Posterior cingulate gyrus (tissue), 11 donors: ENCODE measurements at regions not wholly inside any gene's neighbourhood (a gene's known extent, or its start where the extent isn't known, plus 50 kb on each side); places are given as distances from the start of the nearest gene placed in this dataset.
A peak's percentile ranks its signal among the peaks of the same experiment; 100 is the strongest.

Experiments
- DNase-seq, 10 donors: peaks; one replicate each; pipeline versions ENCODE4 v3.0.0 to v3.0.0-alpha.2; 2020 to 2021; ENCODE audit warnings: mixed read lengths in 3 of 10
- intact Hi-C: fragments of 100-400 bp; cut with DNase I; formaldehyde crosslinking; loops from one replicate; pipeline ENCODE4 v1.15.1; 2023

DNA sequence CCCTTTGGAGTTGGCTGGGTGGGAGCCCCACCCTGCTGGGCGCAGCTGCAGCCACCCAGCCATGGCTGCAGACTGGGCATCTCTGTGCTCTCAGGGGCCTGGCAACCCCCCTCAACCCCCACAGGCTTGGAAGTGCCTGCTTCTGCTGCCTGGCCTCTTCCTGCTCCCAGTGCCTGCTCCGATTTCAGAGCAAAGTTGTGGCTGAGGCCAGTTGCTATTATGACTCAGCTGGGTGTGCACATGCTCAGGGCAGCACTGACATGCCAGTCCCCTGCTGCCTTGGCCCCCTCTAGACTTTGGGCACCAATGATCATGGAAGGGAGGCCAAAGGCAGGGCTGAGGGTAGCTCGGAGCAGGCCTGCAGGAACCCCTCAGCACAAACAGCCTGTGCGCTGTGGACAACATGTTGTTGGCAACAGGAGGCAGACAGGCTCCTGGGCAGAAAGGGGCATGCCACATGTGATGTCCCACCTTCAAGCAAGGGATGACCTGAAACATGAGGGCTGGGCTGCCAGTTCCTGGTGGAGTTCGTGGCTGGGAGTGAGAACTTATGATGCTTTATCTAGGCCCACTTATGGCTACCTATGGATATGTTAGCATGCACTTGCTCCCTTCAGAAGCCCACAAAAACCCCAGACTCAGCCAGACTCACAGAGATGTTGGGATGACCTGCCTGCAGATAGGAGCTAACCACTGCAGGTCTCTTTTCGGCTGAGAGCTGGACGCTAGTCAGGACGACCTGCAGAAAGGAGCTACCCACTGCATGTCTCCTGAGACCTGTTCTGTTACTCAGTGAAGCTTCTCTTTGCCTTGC lies 96.4 kb upstream of the AMOTL1 start:
- DNase-seq: no peak
- intact Hi-C loops: no loop called here

GRCh38 chr11:94672636-94673035 lies 95.5 kb upstream of the AMOTL1 start:
- intact Hi-C loops: no loop called here
- peak in 2 of 10 donors; percentile 6 to 81 for DNase-seq

- intact Hi-C loops: no loop called here
- DNase-seq: no peak
These were observed 94.8 kb upstream of the AMOTL1 start for GRCh38 chr11:94673386-94673785.

DNA sequence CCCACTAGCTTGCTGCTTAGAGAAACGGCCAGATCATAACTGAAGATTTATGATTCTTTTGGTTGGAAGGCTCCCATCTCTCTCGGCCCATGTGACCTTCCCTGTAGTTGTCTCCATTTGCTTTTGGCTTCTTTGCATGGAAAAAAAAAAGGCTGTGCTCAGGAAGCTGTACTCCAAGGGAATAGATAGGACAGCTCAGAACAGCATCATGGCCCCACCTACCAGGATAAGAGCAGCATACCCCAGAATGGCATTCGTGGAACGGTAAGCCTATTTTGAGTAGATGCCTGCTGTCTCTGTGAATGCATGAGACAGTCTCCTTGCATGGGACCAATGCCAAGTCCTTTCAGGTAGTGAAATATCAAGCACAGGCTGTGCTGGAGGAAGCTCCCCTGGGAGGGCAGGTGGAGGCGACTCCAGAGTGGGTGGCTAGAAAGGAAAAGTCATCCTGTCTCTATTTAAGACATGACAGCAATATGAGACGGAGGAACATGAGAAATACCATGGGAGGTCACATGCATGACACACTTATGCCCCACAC lies 94.1 kb upstream of the AMOTL1 start:
- no peak for DNase-seq
- intact Hi-C loops: no loop called here

DNA sequence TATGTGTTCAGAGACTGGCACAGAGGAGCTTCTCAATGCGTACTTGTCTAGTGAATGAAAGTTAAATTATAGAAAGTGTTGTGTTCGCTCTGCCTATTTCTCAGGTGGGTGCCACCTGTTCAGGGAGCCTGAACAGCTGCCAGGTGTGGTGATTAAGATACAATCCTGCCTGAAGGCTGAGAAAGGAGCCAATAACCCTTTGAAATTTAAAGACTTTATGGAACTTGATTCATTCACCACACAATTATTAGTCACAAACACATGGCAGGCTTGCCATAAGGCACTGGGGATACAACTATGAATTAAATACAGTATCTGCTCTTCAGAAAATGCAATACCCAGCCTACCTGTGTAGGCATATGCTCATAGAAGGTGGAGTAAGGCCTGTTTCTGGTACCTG lies 92.9 kb upstream of the AMOTL1 start:
- intact Hi-C loops: no loop called here
- DNase-seq: no peak

GRCh38 chr11:94675813-94676212 lies 92.3 kb upstream of the AMOTL1 start:
- intact Hi-C loops: no loop called here
- no peak for DNase-seq

DNA sequence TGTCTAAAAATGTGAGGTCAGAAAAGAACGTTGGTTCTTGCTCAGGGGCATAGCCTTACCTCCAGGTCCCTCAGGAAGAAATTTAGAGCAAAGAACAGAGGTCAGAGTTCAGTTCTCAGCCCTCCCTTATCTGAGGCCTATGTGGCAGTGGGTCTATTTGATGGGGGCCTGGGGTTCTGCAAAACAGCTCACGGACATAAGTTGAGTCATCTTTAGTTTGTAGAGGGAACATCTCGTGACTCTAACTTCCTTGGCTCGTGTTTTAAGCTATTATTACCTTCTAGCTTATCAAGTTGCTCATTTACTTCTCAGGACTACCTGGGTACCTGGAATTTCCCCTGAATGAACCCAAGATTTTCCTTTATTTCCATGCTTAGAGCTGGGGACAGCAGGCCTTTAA lies 91.3 kb upstream of the AMOTL1 start:
- intact Hi-C loops: no loop called here
- no peak for DNase-seq

DNA sequence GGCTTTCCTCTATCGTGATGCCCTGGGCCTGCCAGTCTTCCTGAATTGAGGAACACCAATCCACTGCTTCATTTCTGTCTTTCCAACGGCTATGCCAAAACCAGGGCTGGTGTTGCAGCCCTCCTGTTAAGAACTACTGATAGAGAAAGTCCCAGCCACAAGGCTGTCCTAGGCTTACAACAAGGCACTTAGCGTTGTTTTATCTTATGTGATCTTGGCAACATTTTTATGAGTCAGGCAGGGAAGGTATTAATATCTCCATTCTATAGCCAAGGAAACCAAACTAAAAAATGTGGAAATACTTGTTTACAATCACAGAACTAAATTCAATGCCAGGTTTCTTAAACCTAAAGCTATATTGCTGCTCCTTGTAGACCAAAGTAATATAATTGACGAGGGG lies 89.9 kb upstream of the AMOTL1 start:
- intact Hi-C loops: no loop called here
- no peak for DNase-seq

GRCh38 chr11:94678901-94679300 lies 89.3 kb upstream of the AMOTL1 start:
- no peak for DNase-seq
- intact Hi-C loops: no loop called here

GRCh38 chr11:94680426-94680825 lies 87.7 kb upstream of the AMOTL1 start:
- no peak for DNase-seq
- intact Hi-C loops: no loop called here

DNA sequence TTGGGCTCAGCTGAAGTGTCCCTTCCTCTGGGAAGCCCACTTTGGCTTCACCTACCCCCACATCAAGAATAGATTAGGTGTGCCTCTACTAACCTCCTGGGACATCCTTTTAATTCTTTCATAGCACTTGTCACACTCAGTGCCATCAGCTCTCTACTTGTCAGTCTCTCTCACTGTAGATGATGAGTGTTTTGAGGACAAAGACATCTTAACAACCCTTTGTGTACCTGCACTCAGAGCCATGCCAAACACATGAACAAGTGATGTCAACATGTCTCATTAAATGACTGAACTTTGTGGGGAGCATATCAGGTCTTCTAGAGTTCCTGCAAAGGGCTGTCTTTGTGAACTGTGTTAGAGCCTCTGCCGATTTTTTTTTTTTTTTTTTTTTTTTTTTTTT lies 87.0 kb upstream of the AMOTL1 start:
- intact Hi-C loops: no loop called here
- DNase-seq: no peak

DNA sequence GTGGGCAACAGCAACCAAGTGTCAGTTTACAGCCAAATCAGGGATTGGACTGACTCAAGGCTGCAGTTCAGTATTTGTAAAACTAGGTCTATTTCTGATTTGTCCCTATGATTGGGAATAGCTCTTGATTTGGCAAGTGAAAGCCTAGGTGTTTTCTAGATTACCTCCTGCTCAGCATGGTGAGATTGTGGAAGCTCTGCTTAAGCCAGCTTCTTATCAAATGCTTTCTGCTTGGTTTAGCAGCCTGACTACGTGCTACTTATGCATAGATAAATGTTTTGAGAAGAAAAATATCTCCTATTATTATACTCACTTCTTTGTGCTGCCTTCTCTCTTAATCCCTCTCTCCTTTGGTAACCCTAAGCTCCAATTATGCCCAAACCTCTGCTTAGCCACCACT lies 86.3 kb upstream of the AMOTL1 start:
- no peak for DNase-seq
- intact Hi-C loops: no loop called here

DNA sequence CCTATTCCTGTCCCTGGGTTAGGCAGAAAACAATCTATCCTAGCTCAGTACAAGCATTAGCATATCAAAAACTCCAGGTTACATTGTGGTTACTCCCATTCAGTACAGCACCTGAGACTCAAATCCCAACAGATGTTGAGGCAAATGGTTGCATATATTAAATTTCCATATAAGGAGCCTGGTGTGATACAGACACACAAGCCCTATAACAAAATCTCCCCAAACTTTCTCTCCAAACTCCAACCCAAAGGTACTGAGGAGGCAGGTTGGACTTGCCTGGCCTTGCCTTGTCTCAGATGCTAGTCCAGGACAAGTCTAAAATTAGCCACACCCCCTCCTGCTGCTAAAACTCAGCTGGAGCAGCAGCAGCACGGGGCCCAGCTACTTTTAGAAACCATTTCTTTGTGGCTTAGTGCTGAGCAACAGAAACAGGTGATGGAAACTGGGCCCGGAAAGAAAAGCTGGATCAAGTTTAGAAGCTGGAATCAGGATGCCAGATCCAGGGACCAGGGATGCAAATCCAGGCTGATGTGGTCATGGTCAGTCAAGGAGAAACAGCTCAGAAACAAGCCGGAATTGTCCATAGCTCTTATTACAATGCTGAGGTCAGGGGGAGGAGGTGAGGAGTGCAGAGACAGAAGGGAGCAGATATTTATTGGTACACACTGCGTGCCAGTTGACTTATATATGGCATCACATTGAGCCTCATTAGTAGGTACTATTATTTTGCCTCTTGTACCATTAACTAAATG lies 73.7 kb upstream of the AMOTL1 start:
- peak in 1 of 10 donors; percentile 28 for DNase-seq
- intact Hi-C loops: no loop called here

DNA sequence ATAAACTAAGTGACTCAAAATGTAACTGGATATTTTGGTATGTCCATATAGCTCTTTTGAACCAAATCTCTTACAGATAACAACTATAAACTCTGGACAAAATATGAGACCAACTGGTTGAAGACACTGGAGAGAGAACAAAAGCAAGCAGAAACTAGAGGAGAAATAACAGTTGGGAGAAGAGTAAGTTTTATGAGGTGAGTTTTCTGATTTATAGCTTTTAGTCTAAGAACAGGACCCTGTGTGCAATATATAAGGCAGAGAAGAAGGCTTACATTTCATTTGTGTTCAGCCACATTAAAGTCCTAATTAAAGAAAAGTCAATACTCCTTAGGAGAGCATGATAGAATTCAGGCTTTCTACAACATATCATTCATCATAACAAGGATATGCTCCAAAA lies 71.0 kb upstream of the AMOTL1 start:
- DNase-seq: no peak
- intact Hi-C loops: no loop called here

DNA sequence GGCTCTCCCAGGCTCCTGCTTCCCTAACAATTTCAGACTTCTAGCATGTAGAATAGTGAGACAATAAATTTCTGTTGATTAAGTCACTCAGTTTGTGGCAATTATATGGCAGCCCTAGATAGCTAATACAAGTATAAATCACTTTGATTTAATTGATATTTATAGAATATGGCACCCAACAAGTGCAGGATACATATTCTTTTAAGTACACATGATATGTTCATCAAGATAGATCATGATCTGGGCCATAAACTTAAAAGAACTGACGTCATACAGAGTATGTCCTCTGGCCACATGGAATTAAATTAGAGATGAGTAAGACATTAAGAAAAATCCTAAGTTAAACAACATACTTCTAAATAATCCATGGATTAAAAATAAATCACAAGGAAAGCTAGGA lies 67.5 kb upstream of the AMOTL1 start:
- DNase-seq: no peak
- intact Hi-C loops: no loop called here

GRCh38 chr11:94702481-94702880 lies 65.7 kb upstream of the AMOTL1 start:
- no peak for DNase-seq
- intact Hi-C loops: no loop called here

GRCh38 chr11:94705419-94705818 lies 62.7 kb upstream of the AMOTL1 start:
- intact Hi-C loops: no loop called here
- no peak for DNase-seq

DNA sequence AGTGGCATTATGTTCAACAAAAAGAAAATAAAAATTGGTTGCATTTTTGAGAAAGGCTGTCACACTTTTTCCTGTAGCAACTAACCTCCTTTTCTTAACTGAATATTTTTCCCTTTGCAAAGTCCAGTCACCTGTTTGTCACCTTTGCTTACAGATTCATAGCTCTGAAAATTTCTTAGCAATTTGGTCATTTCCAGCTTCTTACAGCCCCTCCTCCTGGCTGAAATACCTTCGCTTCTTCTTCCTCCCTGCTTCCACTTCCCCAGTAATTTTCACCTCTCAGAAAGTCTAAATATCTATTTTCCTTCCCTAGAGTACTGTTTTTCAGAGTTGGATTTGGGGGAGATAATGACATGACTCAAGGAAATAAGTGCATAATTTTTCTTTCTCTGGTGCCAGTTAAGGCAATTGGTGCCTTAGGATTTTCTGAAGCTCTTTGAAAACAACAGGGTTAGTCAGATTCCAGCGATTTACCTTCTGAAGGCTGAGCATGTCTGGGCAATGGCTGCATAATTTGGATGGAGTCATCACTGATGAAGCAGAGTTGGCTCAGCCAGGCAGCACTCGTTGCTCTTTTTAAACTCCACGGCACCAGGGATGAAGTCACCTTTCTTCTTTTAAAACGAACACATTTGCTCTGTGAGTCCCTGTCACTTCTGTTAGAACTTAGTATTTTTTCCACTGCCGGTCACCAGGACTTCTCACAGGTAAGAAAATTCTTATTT lies 62.1 kb upstream of the AMOTL1 start:
- intact Hi-C loops: no loop called here
- peak in 1 of 10 donors; percentile 9 for DNase-seq

DNA sequence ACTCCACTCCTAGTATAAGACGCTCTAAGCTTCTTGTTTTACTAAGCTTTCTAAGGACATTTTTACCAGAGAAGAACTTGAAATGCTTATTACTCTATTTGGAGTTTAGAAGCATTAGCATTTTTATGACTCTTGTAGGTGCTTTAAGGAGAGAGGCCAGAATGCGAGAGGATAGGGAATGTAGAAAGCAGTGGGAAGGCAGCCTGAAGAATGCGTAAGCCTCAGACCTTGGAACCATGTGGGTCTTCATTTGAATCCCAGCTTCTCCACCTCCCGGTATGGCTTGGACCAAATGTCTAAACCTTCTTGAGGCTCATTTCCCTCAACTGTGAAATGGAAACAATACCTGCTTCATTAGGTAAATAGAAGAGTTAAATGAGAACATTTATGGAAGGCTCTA lies 60.0 kb upstream of the AMOTL1 start:
- no peak for DNase-seq
- intact Hi-C loops: no loop called here

GRCh38 chr11:94708642-94709041 lies 59.5 kb upstream of the AMOTL1 start:
- DNase-seq: no peak
- intact Hi-C loops: no loop called here

DNA sequence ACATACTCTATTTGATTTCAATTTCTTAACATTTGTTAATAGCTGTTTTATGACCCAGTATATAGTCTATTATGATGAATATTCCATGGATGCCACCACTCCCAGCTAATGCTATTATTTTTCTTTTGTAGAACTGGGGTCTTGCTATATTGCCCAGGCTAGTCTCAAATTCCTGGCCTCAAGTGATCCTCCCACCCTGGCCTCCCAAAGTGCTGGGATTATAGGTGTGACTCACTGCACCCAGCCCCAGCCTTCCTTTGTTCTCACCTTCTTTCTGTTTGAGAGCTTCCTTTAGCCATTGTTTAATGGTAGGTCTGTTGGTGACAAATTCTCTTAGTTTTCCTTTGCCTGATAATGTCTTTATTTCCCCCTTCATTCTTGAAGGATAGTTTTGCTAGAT lies 52.9 kb upstream of the AMOTL1 start:
- no peak for DNase-seq
- intact Hi-C loops: no loop called here
